ENCODE measurements at regions not wholly inside any gene's neighbourhood (a gene's known extent, or its start where the extent isn't known, plus 50 kb on each side); places are given as distances from the start of the nearest gene placed in this dataset.

DNA sequence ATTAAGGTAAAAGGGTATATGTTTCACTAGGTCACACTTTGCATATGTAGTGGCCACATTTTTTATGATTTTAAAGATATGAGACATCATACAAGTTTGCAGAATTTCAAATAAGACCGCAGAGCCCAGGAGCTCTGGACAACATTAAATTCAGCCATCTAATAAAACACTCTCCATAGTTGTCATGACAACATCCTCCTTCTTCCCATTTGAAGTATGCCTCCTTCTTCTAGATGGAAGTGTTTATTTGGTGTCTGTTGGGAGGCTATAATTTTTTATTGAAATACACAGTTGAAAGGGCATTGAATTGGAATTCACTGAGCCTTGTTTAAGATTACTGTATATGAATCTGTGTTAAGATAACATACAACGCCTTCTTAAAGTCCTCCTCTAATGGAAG is 467.3 kb downstream of the CMPK2 start:
- intact Hi-C loops (cut with DNase I) = no loop called here
- DNase-seq (ENCODE audit: low spot score) = no peak

DNA sequence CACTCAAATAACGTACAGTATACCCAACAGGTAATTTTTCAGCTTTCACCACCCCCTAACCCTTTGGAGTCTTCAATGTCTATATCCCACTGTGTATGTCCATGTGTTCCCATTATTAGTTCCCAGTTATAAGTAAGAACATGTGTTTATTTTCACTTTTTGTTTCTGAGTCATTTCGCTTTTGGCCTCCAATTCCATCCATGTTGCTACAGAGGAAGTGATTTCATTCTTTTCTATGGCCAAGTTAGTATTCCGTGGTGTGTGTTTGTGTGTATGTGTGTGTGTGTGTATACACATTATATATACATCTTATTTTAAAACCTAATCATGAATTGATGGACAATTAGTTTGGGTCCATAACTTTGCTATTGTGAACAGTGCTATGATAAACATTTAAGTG is 464.4 kb downstream of the CMPK2 start:
- DNase-seq (ENCODE audit: low spot score) = no peak
- intact Hi-C loops (cut with DNase I) = no loop called here

DNA sequence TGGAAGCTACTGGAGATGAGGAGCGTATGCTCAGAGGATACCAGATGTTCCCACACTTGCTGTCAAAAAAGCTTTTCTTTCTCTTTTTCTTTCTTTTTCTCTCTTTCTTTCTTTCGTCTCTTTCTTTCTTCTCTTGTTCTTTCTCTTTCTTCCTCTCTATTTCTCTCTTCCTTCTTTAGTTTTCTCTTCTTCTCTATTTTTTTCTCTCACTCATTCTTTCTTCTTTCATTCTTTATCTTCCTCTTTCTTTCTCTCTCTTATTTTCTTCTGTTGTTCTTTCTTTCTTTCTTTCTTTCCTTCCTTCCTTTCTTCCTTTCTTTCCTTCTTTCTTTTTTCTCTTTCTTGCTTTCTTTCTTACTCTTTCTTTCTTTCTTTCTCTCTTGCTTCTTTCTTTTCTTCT is 457.6 kb downstream of the CMPK2 start:
- intact Hi-C loops (cut with DNase I) = no loop called here

DNA sequence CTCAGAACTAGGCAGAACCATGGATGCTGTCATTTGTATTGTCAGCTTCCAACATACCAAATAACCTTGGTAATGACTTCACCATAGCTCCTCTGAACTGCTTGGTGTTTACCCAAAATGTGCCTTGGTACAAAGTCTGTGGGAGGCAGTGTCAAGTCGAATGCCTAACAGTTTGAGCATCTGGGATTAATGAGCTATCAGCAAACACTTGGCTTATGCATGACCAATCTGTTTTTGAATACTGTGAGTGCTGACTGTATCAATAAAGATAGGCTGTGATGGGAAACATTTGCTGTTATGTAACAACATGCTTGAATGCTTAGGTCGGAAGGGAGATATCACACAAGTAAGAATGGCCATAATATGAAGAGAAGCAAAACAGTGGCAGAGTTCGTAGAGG is 455.4 kb downstream of the CMPK2 start:
- intact Hi-C loops (cut with DNase I) = no loop called here
- no peak for DNase-seq (ENCODE audit: low spot score)

More for the DNA sequence above, 457.6 kb downstream of the CMPK2 start:
- no peak for DNase-seq (ENCODE audit: low spot score)

DNA sequence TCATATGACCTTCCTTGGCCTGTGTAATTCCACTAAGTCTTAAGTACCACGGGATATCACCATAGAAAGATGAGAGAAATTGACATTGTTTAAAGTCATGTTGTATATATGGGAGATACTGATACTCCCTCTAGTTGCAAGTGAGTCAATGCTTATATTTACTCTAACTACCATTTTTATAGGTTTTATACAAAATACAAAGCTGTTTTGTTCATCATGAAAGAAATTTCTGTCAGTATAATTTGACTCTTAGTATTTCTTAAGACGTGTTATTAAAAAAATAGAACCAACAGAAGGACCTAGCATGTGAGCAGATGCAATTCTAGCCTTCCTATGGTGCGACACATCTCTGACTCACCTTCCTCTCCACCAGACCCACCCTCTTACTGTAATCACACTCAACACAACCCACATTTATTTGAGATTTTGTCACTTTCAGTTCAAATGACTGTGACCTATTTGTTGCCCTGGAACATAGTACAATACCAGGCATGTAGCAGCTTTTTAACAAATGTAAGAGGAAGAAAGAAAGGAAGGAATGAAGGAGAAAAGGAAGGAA is 453.1 kb downstream of the CMPK2 start:
- intact Hi-C loops (cut with DNase I) = no loop called here
- DNase-seq (ENCODE audit: low spot score) = no peak

DNA sequence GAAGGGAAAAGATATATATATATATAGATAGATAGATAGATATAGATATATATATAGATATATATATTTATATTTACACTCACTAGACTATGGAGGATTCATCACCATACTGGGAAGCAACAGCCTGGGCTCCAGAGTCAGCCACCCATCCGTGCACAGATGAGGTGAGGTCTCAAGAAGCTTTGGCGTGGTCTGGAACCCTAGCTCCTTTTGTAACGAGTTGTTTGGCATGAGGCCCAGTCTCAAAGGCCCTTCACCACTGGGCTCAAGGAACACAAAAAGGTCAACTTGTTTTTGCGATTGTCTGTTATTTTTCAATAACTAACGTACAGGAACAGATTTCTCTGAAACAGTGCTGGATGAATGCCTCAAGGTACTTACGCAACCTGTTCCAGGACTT is 448.7 kb downstream of the CMPK2 start:
- intact Hi-C loops (cut with DNase I) = no loop called here
- DNase-seq (ENCODE audit: low spot score) = no peak

DNA sequence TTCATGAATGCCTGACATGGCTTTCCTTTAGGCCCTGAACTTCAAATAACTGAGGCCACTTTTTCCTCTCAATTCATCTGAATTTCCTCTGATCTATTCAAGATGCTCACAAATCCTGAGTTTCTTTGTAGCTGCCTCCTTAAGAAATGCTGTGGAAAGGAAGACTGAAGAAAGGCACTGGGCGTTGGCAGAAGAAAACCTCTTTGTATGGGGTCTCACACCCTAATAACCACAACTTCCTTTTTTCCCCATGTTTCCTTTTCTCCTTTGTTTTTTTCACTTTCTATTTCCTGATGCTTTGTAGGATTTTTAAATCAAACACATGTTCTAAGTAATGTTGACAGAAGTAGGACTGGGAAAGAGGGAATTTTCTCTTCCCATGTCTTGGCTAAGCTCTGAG is 447.4 kb downstream of the CMPK2 start:
- intact Hi-C loops (cut with DNase I) = no loop called here
- no peak for DNase-seq (ENCODE audit: low spot score)

DNA sequence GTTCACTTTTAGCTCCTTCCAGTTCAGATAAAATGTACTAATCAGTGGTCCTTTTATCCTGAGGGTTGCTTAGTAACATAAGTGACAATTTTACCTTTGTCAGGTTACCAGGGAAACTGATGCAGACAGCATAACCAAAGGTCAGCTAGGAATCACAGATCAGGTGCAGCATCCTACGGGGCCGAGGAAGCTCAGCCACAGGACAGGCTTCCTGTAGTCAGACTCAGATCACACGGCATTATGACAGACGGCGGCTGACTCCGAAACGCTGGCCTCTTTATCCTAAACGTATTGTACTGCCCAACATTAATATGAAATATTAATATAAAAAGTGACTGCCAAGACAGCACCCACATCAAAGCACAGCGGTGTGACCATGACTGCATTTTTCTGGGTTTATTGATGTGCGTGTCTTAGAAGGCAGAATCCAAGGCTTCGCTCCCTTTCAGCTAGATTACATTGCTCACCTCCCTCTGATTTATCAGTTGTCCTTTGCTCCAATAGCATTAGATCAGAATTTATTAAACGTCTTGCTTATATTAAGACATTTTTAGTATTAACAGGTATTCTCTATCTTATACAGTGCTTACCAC is 444.5 kb downstream of the CMPK2 start:
- no peak for DNase-seq (ENCODE audit: low spot score)
- intact Hi-C loops (cut with DNase I) = no loop called here

DNA sequence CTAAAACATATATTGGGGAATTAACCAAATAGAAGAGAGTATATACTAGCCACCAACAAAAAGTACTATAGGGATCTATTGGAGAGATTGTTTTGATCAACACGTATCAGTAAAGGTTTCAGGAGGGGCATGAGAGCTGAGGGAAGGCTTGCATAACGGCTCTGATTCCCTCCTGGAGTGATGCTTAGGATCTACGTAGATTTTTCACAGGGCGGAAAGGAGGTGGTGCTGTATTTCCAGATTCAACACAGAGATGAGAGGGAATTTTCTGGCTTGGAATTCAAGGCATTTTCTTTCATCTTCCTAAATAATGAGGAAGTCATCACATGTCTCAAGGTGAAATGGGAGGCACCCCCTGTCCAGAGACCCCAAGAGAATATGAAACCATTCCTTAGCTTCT is 443.8 kb downstream of the CMPK2 start:
- no peak for DNase-seq (ENCODE audit: low spot score)
- intact Hi-C loops (cut with DNase I) = no loop called here

DNA sequence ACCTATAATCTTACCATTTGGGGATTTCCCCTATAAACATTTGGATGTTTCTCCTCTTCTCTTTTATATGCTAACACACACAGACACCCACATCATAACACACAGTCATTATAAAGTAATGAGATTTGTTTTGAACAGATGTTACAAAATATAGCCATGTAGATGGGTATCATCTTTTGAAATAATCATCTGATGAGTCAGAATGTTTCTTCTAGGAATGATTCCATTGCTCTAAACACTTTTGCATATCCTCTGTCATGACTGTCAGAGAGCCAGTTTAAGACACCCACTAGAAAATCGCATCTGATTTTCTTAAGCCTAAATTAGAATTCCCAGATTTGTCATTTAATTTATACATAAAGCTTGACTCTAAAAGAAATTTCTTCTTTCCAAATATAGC is 442.6 kb downstream of the CMPK2 start:
- DNase-seq (ENCODE audit: low spot score) = no peak
- intact Hi-C loops (cut with DNase I) = no loop called here

DNA sequence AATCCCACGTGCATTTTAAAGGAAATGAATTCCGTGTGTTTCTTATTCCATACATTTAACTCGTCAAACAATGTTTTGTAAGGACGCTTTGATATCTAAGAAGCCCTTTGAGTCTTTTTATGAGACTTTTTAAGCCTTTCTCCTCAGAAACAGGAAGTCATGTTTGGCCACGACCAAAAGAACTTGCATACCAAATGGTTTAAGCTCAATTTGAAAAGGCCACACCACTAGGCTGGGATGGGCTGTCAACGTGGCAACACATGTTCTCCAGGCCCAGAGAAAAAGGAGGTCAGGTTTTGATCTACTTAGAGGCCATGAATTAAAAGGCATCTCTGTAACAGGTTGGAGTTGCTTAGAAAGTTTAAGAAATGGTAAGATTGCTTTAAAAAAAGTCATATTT is 441.8 kb downstream of the CMPK2 start:
- DNase-seq (ENCODE audit: low spot score) = no peak
- intact Hi-C loops (cut with DNase I) = no loop called here

DNA sequence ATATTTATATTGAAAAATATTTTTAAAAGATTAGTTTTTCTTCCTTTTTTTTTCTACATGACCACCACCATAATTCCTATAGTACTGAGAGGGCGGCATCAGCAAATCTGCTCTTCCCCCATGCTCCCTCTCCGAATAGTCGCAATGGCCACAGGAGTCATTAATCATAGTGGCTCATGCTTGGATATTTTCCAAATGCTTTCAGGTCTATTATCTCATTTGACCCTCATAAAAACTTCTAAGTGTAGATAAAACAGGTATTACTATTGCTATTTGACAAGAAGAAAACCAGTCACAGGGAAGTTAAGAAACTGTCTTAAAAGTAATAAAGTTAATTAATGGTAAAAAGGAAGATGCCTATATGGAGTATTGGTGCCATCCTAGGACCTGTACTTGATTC is 440.7 kb downstream of the CMPK2 start:
- DNase-seq (ENCODE audit: low spot score) = no peak
- intact Hi-C loops (cut with DNase I) = no loop called here

DNA sequence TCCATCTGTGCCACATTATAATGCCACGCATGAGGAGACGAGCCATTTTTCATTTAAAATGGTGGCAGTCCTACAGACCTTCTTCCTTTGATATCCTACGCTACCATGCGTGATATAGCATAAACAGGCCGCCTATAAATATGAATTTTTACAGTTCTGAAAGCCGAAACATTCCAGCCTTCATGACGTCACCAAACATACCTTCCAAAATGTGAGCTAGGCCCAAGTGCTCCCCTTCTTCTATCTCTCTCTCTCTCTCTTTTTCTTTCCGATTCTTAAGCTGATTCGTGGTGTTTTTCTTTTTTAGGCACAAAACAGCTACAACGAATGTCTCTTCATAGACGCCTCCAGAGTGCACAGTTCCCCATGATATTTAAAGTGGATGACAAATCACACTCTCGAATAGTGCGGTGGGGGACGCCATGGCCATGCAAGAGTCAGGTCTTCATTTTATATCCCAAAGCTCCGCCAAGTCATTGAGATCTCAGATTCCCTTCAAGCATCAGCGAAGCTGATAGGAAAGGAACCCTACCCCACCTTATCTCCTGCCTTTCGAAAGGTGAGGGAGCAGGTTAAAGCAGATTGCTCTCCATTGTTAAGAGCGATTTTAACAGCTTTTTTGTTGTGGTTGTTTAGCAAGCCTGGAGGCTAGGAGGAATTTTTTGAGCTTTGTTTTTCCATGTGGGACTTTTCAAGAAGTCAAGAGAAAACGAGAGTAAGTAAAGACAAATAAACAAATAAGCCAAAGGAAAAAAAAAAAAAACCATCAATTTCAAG is 436.3 kb downstream of the CMPK2 start:
- intact Hi-C loops (cut with DNase I) = no loop called here

DNA sequence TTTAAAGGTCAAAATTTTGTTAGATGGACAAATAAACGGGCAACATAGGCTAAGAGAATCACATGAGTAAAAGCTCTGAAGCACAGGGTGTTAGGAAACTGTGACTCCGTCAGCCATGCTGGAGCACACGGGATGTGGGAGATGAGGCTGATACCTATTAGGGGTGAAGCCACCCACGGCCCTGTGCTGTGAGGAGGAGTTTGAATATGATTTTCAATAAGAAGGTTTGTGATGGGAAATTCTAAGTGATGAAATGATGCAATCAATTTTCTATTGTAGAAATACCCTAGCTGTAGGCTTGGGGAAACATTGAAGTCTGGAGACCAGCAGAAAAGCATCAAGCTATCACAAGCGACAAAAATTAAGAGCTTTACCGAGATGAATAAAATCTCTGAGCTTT is 431.3 kb downstream of the CMPK2 start:
- DNase-seq (ENCODE audit: low spot score) = no peak
- intact Hi-C loops (cut with DNase I) = no loop called here

More for the DNA sequence above, 436.3 kb downstream of the CMPK2 start:
- DNase-seq (ENCODE audit: low spot score) = no peak

DNA sequence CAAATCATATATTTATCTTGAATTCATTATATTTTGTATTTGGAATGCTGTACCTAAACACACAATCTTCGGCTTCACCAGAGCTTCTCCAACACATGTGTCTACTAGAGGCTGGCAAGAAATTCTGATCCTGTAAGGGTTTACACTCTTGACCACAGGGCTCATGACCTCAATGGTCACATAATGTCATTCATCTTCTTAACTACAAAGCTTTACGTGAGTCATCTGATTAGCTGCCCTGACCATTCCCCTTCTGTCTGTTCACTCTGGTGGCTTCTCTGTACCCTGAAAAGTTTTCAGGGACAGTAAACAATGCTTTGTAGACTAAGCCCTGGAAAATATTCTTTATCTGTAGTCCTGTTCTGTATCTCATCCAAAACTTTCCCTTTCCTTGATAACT is 423.9 kb downstream of the CMPK2 start:
- DNase-seq (ENCODE audit: low spot score) = no peak
- intact Hi-C loops (cut with DNase I) = no loop called here

DNA sequence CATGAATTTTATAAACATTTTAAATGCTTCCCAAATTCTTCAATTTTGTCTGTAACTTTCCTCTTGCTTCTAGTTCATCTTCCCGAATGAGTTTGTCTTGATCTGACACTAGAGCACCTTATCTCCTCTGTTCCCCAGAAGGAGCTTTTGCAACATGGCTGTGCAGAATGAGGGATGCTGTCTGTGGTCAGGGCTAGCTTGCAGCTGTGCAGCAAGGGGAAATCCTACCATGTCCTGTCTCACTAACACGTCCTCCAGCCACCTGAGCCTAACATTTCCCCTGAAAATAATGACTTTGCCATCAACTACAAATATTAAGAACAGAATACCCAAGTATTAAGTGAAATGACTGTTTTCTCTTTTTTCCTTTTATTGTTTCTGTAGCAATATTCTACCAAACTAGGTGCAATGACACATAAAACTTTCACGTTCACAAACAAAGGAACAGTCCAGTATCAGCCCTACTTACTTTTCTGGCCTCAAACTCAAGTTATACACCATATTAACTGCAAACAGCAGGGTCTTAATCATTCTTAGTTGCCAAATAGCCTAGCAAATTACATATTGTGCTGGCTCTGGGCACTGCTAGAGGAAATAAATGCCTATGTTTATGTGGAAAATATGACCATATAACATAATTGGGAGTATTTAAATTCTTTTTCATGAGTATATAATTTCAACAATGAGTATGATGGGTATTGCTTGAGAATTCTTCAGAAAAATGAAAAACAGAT is 423.3 kb downstream of the CMPK2 start:
- intact Hi-C loops (cut with DNase I) = no loop called here
- no peak for DNase-seq (ENCODE audit: low spot score)

DNA sequence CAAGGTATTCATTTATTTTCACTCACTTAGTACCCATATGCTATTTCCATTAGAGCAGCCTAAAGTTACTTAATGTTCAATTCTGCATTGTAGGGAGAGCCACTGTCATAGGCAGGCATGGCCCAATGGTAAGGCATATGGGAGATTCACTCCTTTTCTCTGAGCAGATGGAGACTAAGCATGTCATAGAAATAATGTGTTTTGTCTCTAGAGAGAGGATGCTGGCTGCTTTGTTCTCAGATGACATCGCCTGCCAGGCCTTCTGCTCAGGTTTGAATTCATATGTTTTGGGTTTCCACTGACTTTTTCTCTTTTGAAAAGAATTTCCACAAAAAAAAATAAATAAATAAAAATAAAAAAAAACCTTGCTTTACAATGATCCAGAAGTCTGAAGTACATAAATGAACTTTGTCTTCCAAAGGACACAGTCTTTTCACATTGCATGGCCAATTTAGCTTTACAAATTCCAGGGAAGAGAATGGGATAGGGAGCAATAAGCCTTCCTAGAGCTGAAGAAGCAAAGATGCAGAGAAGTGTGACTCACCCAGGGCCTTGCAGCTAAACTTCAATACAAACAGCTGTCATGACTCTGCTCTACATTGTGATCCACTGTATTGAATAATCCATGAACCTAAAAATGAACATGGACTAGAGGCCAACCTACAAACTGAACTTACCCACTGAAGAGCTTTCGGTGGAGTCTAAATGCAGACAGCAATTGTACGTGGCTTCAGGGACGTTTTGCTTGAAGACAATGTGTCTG is 422.5 kb downstream of the CMPK2 start:
- intact Hi-C loops (cut with DNase I) = no loop called here
- no peak for DNase-seq (ENCODE audit: low spot score)

DNA sequence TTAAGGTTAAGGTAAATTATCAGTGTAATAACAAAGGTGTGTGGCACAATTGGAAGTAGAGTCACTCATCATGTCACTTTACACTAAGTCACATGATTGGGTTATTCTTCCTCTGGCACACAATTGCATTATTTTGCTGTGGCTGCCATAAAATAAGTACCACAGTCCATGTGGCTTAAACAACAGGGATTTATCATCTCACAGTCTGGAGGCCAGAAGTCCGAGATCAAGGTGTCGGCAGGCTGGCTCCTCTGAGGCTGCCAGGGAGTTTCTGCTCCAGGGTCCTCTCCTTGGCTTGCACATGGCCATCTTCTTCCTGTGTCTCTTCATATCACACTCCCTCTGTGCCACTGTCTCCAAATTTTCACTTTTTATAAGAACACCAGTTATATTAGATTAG is 421.2 kb downstream of the CMPK2 start:
- intact Hi-C loops (cut with DNase I) = no loop called here

DNA sequence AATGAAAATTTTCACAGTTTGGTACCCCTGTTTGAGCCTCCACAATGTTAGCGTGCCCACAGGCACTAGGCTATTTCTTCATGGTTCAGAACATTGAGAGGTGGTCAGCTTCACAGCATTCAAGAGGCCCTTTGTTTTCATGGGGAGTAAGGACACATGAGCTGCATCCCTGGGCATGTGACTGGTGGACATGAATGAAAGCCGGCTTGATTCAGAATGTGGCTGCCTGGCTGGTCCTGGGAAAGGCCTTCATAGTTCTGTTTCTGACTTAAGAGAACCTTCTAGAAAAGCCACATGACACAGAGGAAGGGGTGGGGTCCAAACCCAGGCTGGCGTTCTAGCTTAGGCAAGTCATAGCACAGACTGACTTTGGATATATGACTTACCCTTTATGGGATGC is 420.6 kb downstream of the CMPK2 start:
- DNase-seq (ENCODE audit: low spot score) = no peak
- intact Hi-C loops (cut with DNase I) = no loop called here

More for the DNA sequence above, 421.2 kb downstream of the CMPK2 start:
- DNase-seq (ENCODE audit: low spot score) = no peak

All from posterior vena cava (tissue), 2 donors.